ENCODE measurements at regions not wholly inside any gene's neighbourhood (a gene's known extent, or its start where the extent isn't known, plus 50 kb on each side); places are given as distances from the start of the nearest gene placed in this dataset.

DNA sequence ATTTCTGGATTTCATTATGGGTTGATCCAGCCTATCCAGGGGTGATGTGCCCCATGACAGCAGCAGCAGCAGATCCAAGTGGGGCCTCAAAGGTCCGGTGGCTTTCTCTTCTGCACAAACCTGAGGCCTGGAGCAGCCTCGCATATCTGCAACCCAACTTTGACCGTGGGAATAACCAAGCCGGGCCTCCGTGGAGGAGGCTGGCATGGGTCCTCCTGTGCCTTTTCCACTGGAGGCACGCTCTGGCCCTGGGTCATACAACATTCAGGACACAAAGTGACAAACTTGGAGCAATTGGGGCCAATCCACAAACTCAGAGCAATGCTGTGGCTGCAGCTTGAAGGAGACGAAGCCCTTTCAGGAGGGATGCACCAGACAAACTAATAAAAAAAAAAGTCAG is 330.0 kb upstream of the MKI67 start:
- no peaks in the 10 kb centered on the region for H3K36me3 ChIP-seq (ENCODE audit: control insufficient read depth, low read length)
- H3K9me2 ChIP-seq (replicated peaks; ENCODE audit: control insufficient read depth, low read length): no peaks in the 10 kb centered on the region
- H3K4me3 ChIP-seq (ENCODE audit: low read length): no peak overlapping the region
- no peaks in the 10 kb centered on the region for H3K27me3 ChIP-seq (ENCODE audit: control insufficient read depth, low read length)
- H3K4me1 ChIP-seq (ENCODE audit: control insufficient read depth, low read length): no peaks in the 10 kb centered on the region
- no peak overlapping the region for H3K27ac ChIP-seq (ENCODE audit: low read depth, low read length)
- no peaks in the 10 kb centered on the region for H3K9me3 ChIP-seq (ENCODE audit: control insufficient read depth, insufficient read depth, low read length)
- no peaks in the 10 kb centered on the region for H3F3A ChIP-seq (ENCODE audit: control insufficient read depth, insufficient read depth)
- H4K20me1 ChIP-seq (ENCODE audit: control insufficient read depth, insufficient read depth, low read depth, low read length): no peaks in the 10 kb centered on the region
- no peak overlapping the region for H3K4me2 ChIP-seq (ENCODE audit: low read length)
- TF ChIP-seq EZH2phosphoT487 (IDR thresholded peaks at IDR 0.05; ENCODE audit: borderline replicate concordance, low read length): no peak
- no peak for TF ChIP-seq CTCF (IDR thresholded peaks at IDR 0.05; ENCODE audit: low read depth, low read length, poor library complexity, severe bottlenecking)
- H3K79me2 ChIP-seq (ENCODE audit: control insufficient read depth, low read length): no peaks in the 10 kb centered on the region

GRCh38 chr10:128457136-128457535 is 330.9 kb upstream of the MKI67 start:
- Histone ChIP-seq H3K4me2 (ENCODE audit: low read length) (no peak overlapping the region), H3F3A (ENCODE audit: control insufficient read depth, insufficient read depth) (no peaks in the 10 kb centered on the region), H3K9me2 (replicated peaks; ENCODE audit: control insufficient read depth, low read length) (no peaks in the 10 kb centered on the region), H4K20me1 (ENCODE audit: control insufficient read depth, insufficient read depth, low read depth, low read length) (no peaks in the 10 kb centered on the region), H3K36me3 (ENCODE audit: control insufficient read depth, low read length) (no peaks in the 10 kb centered on the region), H3K27me3 (ENCODE audit: control insufficient read depth, low read length) (no peaks in the 10 kb centered on the region), H3K9me3 (ENCODE audit: control insufficient read depth, insufficient read depth, low read length) (no peaks in the 10 kb centered on the region), H3K4me1 (ENCODE audit: control insufficient read depth, low read length) (no peaks in the 10 kb centered on the region), H3K79me2 (ENCODE audit: control insufficient read depth, low read length) (no peaks in the 10 kb centered on the region), H3K27ac (ENCODE audit: low read depth, low read length) (no peak overlapping the region), H3K4me3 (ENCODE audit: low read length) (no peak overlapping the region)
- TF ChIP-seq CTCF (IDR thresholded peaks at IDR 0.05; ENCODE audit: low read depth, low read length, poor library complexity, severe bottlenecking) (no peak), EZH2phosphoT487 (IDR thresholded peaks at IDR 0.05; ENCODE audit: borderline replicate concordance, low read length) (no peak)

DNA sequence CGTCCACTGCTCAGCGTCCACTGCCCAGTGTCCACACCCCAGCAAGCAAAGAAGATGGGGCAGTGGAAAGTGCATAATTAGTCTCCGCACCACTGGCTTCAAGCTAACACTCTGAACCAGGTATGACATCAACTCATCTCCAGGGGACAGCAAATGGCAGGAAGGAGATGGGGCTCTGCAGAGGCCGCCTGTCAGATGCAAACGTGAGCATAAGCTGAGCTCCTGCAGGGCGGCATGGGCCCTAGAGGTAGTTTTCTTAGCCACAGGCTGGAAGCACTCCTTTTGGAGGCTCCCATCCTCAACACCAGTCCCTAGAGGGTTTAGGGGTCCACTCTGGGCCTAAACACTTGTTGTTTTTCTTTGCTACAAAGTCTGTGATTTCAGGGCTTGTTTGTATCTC is 335.8 kb upstream of the MKI67 start:
- H3K4me1 ChIP-seq (ENCODE audit: control insufficient read depth, low read length): no peaks in the 10 kb centered on the region
- H3K4me3 ChIP-seq (ENCODE audit: low read length): no peak overlapping the region
- H3K36me3 ChIP-seq (ENCODE audit: control insufficient read depth, low read length): no peaks in the 10 kb centered on the region
- H3K9me2 ChIP-seq (replicated peaks; ENCODE audit: control insufficient read depth, low read length): no peaks in the 10 kb centered on the region
- no peaks in the 10 kb centered on the region for H3F3A ChIP-seq (ENCODE audit: control insufficient read depth, insufficient read depth)
- no peak for TF ChIP-seq CTCF (IDR thresholded peaks at IDR 0.05; ENCODE audit: low read depth, low read length, poor library complexity, severe bottlenecking)
- TF ChIP-seq EZH2phosphoT487 (IDR thresholded peaks at IDR 0.05; ENCODE audit: borderline replicate concordance, low read length): no peak
- H4K20me1 ChIP-seq (ENCODE audit: control insufficient read depth, insufficient read depth, low read depth, low read length): no peaks in the 10 kb centered on the region
- no peak overlapping the region for H3K4me2 ChIP-seq (ENCODE audit: low read length)
- no peak overlapping the region for H3K27ac ChIP-seq (ENCODE audit: low read depth, low read length)
- no peaks in the 10 kb centered on the region for H3K79me2 ChIP-seq (ENCODE audit: control insufficient read depth, low read length)
- no peaks in the 10 kb centered on the region for H3K9me3 ChIP-seq (ENCODE audit: control insufficient read depth, insufficient read depth, low read length)
- no peaks in the 10 kb centered on the region for H3K27me3 ChIP-seq (ENCODE audit: control insufficient read depth, low read length)

GRCh38 chr10:128462844-128463243 is 336.6 kb upstream of the MKI67 start:
- Histone ChIP-seq H3K4me1 (ENCODE audit: control insufficient read depth, low read length) (no peaks in the 10 kb centered on the region), H3K4me3 (ENCODE audit: low read length) (no peak overlapping the region), H3K4me2 (ENCODE audit: low read length) (no peak overlapping the region), H3K79me2 (ENCODE audit: control insufficient read depth, low read length) (no peaks in the 10 kb centered on the region), H3F3A (ENCODE audit: control insufficient read depth, insufficient read depth) (no peaks in the 10 kb centered on the region), H3K27ac (ENCODE audit: low read depth, low read length) (no peak overlapping the region), H3K36me3 (ENCODE audit: control insufficient read depth, low read length) (no peaks in the 10 kb centered on the region), H3K9me2 (replicated peaks; ENCODE audit: control insufficient read depth, low read length) (no peaks in the 10 kb centered on the region), H3K9me3 (ENCODE audit: control insufficient read depth, insufficient read depth, low read length) (no peaks in the 10 kb centered on the region), H4K20me1 (ENCODE audit: control insufficient read depth, insufficient read depth, low read depth, low read length) (no peaks in the 10 kb centered on the region), H3K27me3 (ENCODE audit: control insufficient read depth, low read length) (no peaks in the 10 kb centered on the region)
- TF ChIP-seq EZH2phosphoT487 (IDR thresholded peaks at IDR 0.05; ENCODE audit: borderline replicate concordance, low read length): no peak
- TF ChIP-seq CTCF (IDR thresholded peaks at IDR 0.05; ENCODE audit: low read depth, low read length, poor library complexity, severe bottlenecking): no peak

Measured in DOHH2 (cell line).